ENCODE measurements at regions not wholly inside any gene's neighbourhood (a gene's known extent, or its start where the extent isn't known, plus 50 kb on each side); places are given as distances from the start of the nearest gene placed in this dataset.

- Histone ChIP-seq H3K4me2 (ENCODE audit: low read length) (no peak overlapping the region), H3K9me2 (ENCODE audit: insufficient read depth, low read length) (no peaks in the 10 kb centered on the region), H3K27ac (ENCODE audit: low read length) (no peak overlapping the region), H3K79me2 (replicated peaks; ENCODE audit: insufficient read depth, low read length) (no peaks in the 10 kb centered on the region), H3K4me3 (ENCODE audit: low read length) (no peak overlapping the region), H3K27me3 (ENCODE audit: insufficient read depth, low read depth, low read length) (no peaks in the 10 kb centered on the region), H3K9ac (ENCODE audit: low read length) (no peak overlapping the region), H4K20me1 (ENCODE audit: insufficient read depth) (no peaks in the 10 kb centered on the region), H2AFZ (ENCODE audit: low read depth, low read length) (no peak overlapping the region), H3K9me3 (ENCODE audit: low read length) (no peaks in the 10 kb centered on the region), H3K36me3 (ENCODE audit: insufficient read depth, low read length) (no peaks in the 10 kb centered on the region), H3F3A (ENCODE audit: insufficient read depth, low read length, poor library complexity, severe bottlenecking) (no peaks in the 10 kb centered on the region)
- TF ChIP-seq MXI1 (conservative IDR thresholded peaks at IDR 0.05; ENCODE audit: poor library complexity, severe bottlenecking) (no peak), CTCF (IDR thresholded peaks at IDR 0.05; ENCODE audit: poor library complexity, severe bottlenecking) (no peak), TAF1 (IDR thresholded peaks at IDR 0.05; ENCODE audit: low read depth) (no peak)
Measured at GRCh38 chr1:38201431-38201830, 154.8 kb upstream of the POU3F1 start.

GRCh38 chr1:38198621-38199020 lies 152.0 kb upstream of the POU3F1 start:
- no peak overlapping the region for H3K9ac ChIP-seq (ENCODE audit: low read length)
- H3K79me2 ChIP-seq (replicated peaks; ENCODE audit: insufficient read depth, low read length) = no peaks in the 10 kb centered on the region
- no peak overlapping the region for H3K4me3 ChIP-seq (ENCODE audit: low read length)
- H3K9me2 ChIP-seq (ENCODE audit: insufficient read depth, low read length) = no peaks in the 10 kb centered on the region
- no peak overlapping the region for H3K4me2 ChIP-seq (ENCODE audit: low read length)
- H3K27me3 ChIP-seq (ENCODE audit: insufficient read depth, low read depth, low read length) = no peaks in the 10 kb centered on the region
- TF ChIP-seq POLR2AphosphoS5 (IDR thresholded peaks at IDR 0.05) (no peak), EP300 (conservative IDR thresholded peaks at IDR 0.05; ENCODE audit: poor library complexity, severe bottlenecking) (no peak), RAD21 (conservative IDR thresholded peaks at IDR 0.05) (no peak), CTCF (IDR thresholded peaks at IDR 0.05; ENCODE audit: poor library complexity, severe bottlenecking) (no peak), SMC3 (conservative IDR thresholded peaks at IDR 0.05; ENCODE audit: poor library complexity) (no peak), MXI1 (conservative IDR thresholded peaks at IDR 0.05; ENCODE audit: poor library complexity, severe bottlenecking) (no peak), TAF1 (IDR thresholded peaks at IDR 0.05; ENCODE audit: low read depth) (no peak), EZH2 (IDR thresholded peaks at IDR 0.05; ENCODE audit: borderline replicate concordance, insufficient read depth, low read length, poor library complexity, severe bottlenecking) (no peak), REST (IDR thresholded peaks at IDR 0.05; ENCODE audit: borderline replicate concordance) (no peak)
- no peaks in the 10 kb centered on the region for H4K20me1 ChIP-seq (ENCODE audit: insufficient read depth)
- no peaks in the 10 kb centered on the region for H3K9me3 ChIP-seq (ENCODE audit: low read length)
- H2AFZ ChIP-seq (ENCODE audit: low read depth, low read length) = no peak overlapping the region
- H3K36me3 ChIP-seq (ENCODE audit: insufficient read depth, low read length) = no peaks in the 10 kb centered on the region
- no peak overlapping the region for H3K27ac ChIP-seq (ENCODE audit: low read length)
- H3F3A ChIP-seq (ENCODE audit: insufficient read depth, low read length, poor library complexity, severe bottlenecking) = no peaks in the 10 kb centered on the region

All from neural cell (in vitro differentiated cells).